T-helper 2 cell treated with Interferon-gamma antibody and Interleukin-4, amounts not matched to agents 100 ng/mL and 5 ng/mL, for 36 hours (primary cell): ENCODE measurements at regions not wholly inside any gene's neighbourhood (a gene's known extent, or its start where the extent isn't known, plus 50 kb on each side); places are given as distances from the start of the nearest gene placed in this dataset.

Experiments
- intact Hi-C: fragments of 100-400 bp; cut with micrococcal nuclease; formaldehyde crosslinking; loops from one replicate; pipeline ENCODE4 v1.15.1; 2023

DNA sequence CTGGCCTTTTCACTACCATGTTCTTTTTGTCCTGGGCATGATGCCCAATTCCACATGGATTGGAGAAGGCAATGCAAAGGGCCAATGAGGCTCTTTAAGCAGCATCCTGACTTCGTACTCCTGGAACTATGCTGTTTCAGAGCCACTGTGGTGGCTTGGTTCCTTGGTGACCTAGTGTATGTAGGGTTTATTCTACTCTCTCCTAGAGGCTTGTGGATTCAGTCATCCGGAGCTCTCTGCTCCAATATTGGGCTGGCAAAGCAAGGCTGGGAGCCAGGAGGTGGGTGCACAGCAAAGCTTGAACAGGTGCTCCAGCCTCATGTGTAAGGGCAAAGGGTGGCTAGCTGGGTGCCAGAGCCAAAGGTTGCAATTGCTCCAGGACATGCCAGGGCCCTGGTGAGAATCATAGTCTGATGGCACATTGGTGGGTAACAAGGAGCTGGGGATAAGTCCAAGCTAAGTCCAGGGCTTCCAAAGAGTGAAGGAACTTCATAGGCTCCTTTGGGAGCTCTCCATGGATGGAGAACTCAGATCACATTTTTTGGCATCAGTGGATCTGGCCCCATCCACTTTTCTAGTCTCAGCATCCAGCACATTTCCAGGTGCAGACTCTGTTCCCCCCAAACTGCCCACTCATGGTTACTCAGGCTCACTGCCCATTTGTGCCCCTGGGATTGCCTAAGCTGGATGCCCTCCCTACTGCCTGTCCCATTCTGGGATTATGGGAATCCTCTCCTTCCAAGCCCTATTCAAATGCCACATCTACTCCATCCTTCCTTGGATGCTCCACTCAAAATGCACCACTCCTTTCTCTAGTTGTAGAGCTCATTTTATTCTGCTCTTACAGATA is 253.9 kb downstream of the EMP1 start:
- intact Hi-C loops = no loop called here

DNA sequence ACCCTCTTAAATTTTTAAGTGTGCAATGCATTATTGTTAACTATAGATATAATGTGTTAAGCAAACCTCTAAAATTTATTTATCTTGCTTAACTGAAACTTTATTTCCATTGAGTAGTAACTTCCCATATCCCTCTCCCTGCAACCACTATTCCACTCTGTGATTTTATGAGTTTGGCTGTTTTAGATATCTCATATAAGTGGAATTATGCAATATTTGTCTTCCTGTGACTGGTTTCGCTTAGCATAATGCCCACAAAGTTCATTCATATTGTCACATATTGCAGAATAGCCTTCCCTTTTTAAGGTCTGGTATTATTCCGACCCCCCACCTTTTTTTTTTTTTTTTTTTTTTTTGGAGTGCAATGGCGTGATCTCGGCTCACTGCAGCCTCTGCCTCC is 247.6 kb downstream of the EMP1 start:
- intact Hi-C loops = no loop called here

DNA sequence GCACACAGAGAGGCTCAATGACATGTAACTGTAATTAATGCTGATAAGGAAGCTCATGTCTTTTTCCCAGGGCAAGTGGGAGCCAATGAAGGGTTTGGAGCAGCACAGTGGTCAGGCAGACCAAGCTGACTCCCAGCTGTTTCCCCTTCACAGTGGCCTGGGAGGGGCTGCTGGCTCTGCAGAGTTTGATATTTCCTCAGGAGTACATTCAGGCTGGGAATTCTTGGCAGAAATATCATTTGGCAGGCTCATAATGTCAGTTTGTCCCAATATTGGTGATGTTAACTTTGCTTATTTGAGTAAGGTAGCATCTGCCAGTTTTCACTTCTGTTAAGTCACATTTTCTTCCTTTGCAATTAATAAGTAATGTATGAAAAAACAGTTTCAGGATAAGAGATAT is 247.0 kb downstream of the EMP1 start:
- intact Hi-C loops = no loop called here

DNA sequence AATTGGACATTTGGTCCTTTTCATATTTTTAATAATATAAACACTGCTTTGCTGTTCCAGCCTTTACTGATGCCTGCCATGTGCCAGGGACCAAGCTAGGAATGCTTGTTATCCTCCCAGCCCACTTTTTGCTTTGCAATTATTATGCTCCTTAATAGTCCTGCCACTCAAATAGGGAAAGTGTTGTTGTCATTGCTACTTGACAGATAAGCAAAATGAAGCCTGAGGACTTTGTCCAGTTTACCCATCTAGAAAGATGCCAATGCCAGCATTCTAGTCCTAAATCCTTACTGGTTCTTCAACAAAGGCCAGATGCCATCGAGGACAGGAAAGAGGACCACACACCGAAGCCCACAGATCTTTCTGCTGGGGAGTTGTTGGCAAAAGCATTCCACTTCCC is 246.5 kb downstream of the EMP1 start:
- intact Hi-C loops = no loop called here

DNA sequence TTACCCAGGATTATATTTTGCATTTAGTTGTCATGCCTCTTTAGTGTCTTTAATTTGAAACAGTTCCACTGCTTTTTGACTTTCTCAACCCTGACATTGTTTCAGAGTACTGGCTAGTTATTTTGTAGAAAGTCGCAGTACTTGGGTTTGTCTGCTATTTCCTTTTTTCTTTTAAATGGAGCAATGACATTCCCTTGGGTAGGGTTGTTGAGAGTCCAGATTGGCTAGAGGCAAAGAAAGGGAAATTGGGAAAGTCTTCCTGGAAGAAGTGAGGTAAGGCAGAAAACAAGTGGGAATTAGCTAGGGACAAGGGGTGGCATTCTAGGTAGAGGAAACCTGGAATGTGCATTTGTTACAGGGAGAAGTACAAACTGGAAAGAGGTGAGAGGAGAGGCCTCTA is 245.9 kb downstream of the EMP1 start:
- intact Hi-C loops = no loop called here

DNA sequence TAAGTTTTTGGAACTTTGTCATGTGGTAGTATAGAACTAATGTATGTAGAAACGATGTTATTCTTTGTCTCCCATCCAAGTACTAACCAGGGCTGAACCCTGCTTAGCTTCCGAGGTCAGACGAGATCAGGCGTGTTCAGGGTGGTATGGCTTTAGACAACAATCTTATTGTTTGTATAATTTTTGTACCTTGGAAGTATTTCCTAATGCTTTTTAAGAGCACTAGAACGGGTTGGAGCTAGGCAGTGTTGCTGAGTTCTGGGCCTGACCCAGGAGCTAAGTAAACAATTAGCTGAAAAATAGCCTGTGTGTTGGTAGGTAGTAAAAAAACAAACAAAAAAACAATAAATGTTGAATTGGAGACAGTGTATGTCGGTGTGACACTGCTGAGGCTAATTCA is 244.3 kb downstream of the EMP1 start:
- intact Hi-C loops = no loop called here

DNA sequence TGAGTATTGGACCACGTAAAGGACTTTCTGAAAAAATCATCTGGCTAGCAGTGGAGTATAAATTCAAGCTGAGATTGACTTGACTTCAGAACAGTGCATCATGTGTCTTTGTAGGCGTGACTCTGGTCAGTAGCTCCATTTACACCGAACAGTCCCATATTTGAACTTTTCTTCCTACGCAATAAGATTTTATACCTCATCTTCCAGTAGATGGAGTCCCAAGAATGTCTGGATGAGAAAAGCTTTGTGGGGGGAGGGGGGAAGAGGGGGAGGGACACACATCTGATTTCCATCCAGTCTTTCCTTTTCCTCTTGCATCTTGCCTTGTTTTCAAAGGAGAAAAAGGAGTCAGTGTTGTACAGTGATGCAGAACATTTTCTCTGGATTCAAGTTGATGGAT is 241.0 kb downstream of the EMP1 start:
- intact Hi-C loops = no loop called here

DNA sequence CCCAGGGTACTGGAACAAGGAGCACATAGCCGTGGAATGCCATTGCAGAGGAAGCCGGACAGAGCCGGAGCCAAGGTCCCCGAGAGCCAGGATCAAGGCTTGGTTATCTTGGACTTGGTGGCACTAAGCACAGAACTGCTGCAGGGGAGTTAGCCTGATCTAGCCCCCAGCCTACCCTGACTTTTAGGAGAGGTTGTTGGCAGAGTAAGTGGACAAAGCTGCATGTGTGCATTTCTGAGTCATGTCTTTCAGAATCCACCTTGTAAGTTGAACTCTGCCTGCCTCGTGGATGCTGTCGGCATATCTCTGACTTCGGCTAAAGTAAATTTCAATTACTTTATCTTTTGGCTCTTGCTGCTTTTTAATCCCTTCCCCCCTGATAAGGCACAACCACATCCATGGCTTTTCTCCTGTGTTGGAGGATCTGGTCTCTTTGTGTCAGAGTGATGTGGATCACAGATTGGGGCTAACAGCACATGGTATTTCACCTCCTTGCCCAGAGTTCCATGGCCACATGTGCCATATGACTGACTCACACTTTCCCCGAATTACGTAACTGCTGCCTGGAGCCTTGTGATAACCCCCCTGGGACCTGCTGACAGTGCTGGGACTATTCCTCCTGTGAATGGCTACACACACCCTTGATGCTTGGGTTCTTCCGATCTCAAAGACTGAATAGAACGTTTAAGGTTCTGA is 240.3 kb downstream of the EMP1 start:
- intact Hi-C loops = no loop called here

DNA sequence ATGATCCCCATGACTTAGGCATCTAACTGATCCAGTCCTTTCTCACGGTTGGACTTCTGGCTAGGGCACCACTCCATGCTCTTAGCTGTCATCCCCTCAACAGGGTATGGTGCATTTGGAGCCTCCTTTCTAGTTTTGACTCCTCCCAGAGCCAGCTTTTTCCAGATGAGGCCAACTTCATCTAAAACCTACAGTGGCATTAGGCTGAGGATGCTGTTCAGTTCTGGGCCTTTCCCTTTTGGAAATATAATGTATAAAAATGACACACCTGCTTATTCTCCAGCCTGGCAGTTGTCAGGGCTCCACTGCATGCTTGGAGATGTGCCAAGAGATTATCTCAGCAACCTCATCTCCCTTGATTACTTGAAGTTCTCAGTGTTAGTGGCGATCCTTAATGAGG is 239.7 kb downstream of the EMP1 start:
- intact Hi-C loops = no loop called here

DNA sequence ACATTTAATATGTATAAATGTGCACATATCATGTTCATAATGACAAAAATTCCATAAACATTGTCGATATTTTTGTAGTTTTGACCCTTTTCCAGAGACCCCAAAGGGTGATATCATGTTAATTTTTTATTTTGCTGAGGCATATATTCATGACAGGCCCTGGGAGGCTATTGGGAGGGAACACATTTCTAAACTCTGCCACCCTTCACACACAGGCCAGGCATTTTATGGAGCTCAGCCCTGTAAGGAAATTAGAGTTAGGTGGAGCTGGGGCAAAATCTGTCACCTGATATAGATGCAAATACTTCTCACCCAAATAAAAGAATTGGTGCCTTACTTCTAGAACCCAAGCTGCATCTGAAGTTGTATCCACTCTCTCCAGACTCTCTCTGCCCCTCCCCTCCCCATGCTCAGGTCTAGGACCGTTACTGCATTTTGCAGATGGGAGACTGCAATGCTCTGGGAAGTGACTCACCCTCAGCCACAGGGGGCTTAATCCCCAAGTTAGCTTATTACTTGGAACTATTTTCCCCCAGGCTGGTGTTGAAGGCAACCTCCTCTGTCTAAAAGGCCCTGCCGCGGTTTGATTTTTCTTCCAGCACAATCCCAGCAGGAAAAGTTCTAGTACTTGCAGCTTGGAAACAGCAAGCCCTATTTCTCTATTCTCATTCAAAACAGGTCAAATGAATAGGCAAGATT is 238.9 kb downstream of the EMP1 start:
- intact Hi-C loops = no loop called here

DNA sequence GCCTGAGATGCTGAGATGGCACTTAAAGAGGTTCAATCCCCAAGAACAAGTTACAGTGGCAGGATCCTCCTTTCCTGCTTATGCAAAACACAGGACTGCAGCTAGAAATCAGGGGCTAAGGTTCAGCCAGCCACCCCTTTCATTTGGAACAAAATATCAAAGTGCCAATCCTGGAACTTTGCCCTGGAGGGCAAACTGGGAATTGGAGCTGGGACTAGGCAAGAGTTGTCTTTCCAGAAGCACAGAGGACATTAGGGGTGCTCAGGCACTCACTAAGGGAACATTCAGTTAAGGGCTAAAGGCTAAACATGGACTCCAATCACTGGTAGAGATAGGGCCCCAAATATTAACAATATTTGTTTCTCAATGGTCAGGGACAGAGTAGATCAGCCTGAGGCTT is 237.2 kb downstream of the EMP1 start:
- intact Hi-C loops = no loop called here

DNA sequence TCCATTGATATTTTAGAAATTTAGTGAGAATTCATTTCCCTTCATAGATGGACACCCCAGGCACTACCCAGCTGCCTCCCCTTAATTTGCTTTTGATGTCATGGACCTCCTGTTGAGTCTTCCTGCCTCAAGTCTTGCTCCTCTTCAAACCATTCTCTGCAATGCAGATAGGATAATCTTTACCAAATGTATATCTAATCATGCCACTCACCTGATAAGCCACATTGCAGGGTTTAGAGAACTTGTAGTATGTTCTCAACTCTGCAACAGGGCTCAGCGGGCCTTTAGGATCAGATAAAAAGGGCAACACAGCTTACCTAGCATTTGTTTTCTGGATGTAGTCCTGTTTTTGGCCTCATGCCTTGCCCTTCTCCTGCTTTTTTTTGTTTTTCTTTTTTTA is 234.5 kb downstream of the EMP1 start:
- intact Hi-C loops = no loop called here

DNA sequence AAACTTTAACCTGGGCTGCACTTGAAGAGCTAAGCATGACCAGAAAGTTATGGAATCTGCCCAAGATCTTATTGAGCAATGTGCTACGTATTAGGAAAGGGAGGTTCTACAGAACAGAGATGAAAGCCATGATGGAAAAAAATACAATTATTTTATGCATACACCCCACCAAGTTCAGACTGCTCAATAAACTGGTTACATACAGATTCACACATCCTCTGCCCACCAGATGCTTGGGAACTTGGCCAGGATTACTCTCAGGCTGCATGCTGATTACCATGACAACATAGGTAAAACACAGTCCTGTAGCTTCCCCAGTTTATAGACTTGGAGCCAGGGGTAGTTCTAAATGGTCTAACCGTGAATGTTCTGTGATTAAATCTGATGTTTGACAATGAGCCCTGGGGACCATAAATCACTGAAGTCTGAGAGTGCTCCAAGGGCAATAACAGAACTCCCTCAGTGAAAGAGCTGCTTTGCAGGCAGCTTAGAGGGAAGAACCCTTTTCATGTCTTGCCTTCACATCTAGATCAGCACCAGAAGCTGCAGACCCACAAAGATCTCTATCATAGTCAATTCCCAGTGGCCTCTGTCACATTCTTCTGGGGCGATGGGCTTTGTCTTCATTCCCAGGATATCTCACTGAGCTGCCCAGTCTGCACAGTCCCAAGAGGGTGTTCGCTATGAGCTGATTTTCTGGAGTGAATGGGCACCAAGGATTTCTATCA is 232.2 kb downstream of the EMP1 start:
- intact Hi-C loops = no loop called here

DNA sequence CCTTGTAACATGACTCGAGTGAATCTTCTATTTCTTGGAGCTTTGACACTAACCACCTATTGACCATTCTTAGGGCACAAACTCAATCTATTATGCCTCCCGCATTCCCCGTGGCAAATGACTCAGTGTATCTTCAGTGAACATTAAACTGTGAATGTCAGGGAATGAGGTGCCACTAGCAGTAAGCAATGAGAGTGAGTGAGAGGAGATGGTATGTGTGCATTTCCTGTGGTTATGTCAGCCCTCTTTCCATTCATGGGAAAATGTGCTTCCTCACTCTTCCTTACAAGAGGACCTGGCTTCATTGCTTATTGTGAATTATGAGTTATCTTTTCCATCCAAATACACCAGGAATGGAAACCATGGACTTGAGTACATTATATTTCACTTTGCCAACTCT is 229.2 kb downstream of the EMP1 start:
- intact Hi-C loops = no loop called here

DNA sequence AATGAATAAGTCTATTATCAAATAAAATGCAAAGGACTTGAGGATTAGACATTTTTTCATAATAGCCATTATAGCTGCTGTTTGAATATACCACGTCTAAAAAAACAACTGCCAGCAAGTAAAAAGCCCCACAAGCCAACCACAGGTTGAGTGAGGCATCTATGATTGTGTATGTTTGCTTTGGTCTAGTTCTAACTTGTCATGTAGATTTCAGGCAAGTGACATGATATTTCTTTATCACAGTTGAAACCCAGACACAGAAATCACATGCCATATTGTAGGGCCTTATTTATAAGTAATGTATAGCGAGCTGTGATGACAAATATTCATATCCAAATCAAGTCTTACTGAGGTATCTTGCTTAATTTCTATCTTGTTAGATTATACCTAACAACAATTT is 225.8 kb downstream of the EMP1 start:
- intact Hi-C loops = no loop called here

DNA sequence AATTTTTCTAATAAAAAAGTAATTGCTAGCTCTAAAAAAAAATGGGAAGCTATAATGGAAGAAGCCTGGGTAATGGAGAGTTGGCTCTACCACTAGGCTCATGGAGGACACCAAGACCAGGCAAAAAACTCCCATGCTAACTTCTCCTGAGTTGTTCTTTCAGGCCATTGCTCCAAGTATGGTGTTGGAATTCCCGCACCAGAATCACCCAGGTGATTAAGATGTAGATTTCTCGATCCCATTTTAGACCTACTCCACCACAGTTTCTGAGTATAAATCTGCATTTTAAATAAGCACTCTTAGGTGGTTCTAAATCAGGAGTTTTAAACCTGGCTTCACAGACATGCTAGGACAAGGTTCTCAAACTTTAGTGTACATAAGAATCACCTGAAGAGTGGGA is 221.0 kb downstream of the EMP1 start:
- intact Hi-C loops = no loop called here

DNA sequence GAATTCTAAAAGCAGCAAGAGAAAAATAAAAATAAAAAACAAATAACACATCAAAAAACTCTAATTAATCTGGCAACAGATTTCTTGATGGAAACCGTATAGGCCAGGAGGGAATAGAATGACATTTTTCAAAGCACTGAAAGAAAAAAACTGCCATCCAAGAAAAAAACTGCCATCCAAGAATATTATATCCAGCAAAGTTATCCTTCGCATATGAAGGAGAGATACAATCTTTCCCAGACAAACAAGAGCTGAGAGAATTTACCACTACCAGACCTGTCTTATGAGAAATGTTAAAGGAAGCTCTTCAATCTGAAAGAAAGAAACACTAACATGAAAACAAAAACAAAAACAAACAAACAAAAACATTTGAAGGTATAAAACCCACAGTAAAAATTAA is 214.8 kb downstream of the EMP1 start:
- intact Hi-C loops = no loop called here

DNA sequence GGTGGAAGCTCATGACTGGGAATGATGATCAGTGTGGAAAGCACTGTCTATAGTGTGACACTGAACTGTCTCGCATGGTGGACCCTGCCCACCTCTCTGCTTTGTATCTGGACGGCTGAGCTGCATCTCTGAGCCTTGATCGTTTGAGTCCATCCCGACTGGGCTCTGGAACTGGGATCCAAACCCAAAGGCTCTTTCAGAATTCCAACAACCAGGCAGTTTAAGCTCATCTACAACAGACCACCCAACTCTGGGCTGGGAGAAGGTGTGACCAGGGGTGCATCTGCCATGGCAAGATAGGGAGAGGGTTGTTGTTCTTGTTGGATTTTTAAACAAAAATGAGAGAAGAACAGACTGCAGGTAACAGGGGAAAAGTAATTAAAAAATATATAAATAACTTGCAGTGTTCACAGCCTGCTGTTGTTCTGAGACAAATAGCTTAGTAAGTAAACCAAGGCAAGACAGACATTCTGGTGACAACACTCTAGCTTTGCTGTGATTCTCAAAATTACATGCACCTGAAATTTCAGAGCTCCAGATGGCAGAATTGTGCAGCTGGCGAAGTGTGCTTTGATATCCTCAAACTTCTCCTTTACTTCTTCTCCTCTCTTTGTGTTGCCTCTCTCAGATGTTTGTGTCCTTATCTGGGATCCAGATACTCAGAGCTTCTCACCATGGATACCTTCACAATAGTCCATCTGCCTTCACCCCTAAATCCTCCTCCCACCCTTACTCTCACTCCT is 209.6 kb downstream of the EMP1 start:
- intact Hi-C loops = no loop called here

DNA sequence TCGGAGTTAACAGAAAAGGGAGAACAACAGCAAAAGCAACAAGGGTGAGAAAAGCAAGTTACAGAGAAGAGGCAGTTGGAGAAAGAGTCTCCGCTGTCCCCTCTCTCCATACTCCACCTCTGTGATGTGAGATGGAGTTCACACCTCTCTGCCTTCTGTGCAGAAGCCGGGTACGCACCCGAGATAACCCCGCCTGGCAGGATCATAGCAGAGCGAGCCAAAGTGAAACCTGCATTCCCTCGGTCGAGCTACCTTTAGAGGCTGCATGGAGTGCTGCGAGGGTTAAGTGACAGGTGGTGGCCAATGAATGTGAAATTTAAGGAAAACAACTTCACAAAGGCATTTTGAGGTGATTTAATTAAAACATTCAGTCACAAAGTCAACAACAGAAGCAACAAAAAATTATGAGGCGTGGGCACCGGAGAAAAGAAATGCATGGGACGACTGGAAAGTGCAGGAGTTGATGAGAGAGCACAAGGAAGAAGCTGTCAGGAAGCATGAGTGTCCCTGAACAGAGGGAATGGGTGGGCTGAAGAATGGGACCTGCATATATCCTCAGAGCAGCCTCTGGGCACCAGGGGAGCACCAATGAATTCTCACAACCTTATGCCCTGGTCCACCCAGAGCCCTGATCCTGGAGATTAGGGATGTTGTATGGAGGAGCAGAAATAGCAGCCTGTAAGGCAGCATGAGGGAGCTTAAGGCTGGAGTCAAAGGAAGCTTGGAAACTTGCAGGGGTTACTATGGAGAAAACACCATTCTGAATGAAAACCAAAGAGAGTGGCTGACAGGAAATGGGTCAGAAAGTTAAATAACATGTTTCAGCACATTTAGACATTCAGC is 208.3 kb downstream of the EMP1 start:
- intact Hi-C loops = no loop called here

DNA sequence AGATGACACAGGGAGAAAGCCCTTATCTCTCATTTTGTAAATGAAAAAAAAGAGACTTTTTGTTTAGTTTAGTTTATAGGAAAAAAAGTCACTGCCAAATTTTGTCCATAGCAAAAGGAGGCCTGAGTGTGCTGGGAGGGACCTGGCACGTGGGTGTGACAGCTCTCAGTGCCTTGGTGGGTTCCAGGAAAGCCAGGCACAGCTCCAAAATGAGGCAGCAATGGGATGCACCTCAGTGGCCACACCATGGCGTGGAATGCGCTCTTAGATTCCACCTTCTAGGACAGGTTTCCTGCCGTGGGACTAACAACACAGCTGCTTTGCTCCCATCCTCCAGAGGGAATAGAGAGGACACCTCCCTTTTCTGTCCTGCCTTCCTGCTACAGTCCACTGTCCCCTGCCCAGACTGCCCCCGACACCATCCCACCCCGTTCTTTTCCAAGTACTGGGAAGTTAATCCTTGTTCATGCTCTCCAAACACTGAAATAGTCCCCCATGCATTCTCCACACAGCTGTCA is 207.6 kb downstream of the EMP1 start:
- intact Hi-C loops = no loop called here
